GM19372 (cell line): ENCODE measurements at regions not wholly inside any gene's neighbourhood (a gene's known extent, or its start where the extent isn't known, plus 50 kb on each side); places are given as distances from the start of the nearest gene placed in this dataset.

Experiments
- ATAC-seq: cut with Tn5 transposase; IDR thresholded peaks from one replicate; pipeline ENCODE4 v1.9.1; 2021; ENCODE audit warnings: mild to moderate bottlenecking, low read depth, moderate library complexity; ENCODE audit not compliant: unreplicated experiment

DNA sequence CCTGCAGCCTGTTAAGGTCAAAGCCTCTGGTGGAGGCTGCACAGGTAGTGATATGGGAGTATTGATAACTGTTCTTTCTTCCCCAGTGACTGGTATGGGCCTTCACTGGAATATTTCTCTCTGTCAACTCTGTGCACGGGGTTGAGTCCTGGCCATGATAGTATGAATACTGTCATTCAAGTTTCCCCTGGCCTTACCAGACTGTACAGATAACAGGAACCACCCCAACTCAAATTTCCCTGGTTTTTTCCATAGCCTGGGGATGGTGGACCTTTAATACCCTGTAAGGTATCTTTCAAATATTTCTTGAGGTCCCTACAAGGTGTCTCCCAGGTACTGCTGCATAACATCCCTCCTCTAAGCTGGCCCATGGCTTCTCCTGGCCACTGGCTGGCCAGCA, 51.4 kb upstream of the TNFAIP3 start:
- ATAC-seq: no peak

DNA sequence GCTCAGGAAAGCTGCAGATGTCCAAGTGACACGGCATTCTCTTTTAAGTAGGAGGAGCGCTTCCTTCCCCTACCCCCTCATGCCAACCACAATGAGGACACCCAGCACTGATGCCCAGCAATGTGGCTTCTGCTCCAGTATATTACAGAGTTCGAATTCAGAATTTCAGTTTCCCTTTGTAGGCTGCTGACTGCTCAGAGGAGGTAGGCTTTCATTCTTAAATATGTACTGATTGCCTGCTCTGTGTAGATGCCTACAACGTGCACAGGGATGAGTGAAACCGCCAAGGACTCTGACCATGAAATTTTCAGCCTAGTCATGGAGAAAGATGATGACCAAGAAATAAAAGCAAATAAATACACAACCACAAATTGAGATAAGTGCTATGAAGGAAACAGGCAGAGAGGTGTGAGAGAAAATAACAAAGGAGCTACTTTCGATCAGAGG, 50.9 kb upstream of the TNFAIP3 start:
- no peak for ATAC-seq

DNA sequence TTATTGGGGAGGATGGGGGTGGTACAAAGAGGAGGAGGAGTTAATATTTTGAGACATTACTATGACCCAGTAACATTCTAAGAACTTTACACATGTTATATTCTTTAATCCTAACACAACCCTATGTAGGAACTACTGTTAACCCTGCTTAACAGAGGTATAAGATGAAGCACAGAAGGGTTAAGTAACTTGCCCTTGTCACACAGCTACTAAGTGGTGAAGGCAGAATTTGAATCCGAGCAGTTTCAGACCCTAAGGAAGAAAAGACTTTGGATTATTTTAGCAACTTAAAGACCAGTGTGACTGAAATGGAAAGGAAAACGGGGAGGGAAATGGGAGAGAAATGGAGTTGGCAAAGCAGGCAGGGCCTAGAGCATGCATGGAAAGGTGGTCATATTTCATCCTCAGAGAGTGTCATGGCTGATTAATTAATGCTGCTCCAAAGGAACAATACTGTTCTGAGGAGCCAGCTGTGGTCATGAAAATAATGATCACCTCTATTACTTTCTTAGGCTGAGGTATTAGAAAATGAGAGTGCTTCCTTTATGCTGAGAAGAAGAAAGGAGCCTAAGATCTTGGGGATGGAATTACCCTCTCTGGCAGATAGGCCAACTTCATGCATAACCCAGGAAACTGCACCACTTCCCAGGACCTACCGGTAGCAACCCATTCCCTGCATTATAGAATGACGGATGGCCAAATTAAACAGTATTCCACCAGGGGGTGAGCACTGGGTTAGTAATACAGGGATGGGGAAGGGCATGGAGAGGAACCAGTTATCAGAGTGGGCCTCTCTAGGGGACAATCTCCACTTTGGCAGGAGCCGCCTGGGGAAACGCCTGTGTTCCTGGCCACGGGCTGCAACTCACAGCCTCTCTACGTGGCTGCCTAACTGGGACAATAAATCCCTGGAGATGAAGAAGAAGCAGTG, 50.1 kb upstream of the TNFAIP3 start:
- ATAC-seq: no peak
